ENCODE measurements at regions not wholly inside any gene's neighbourhood (a gene's known extent, or its start where the extent isn't known, plus 50 kb on each side); places are given as distances from the start of the nearest gene placed in this dataset.

GRCh38 chr1:5623399-5623798, 368.8 kb downstream of the NPHP4 start:
- no peak for TF ChIP-seq ZNF232 (CRISPR knock-in tag; IDR thresholded peaks at IDR 0.05)
- TF ChIP-seq MAX (CRISPR knock-in tag; IDR thresholded peaks at IDR 0.05), result no peak
- TF ChIP-seq JUN (CRISPR knock-in tag; IDR thresholded peaks at IDR 0.05), result no peak
- no peak for TF ChIP-seq SP1 (CRISPR knock-in tag; conservative IDR thresholded peaks at IDR 0.05)
- no peak for TF ChIP-seq TCF7 (CRISPR knock-in tag; IDR thresholded peaks at IDR 0.05; ENCODE audit: low read depth)
- TF ChIP-seq USF2 (CRISPR knock-in tag; IDR thresholded peaks at IDR 0.05), result no peak
- TF ChIP-seq CTCF (IDR thresholded peaks at IDR 0.05), result no peak
- TF ChIP-seq ETV6 (CRISPR knock-in tag; IDR thresholded peaks at IDR 0.05), result no peak
- no peak for TF ChIP-seq E2F5 (CRISPR knock-in tag; IDR thresholded peaks at IDR 0.05)
- no peak for TF ChIP-seq NR3C1 (CRISPR knock-in tag; conservative IDR thresholded peaks at IDR 0.05; ENCODE audit: low read depth)
- TF ChIP-seq MLX (CRISPR knock-in tag; IDR thresholded peaks at IDR 0.05), result no peak

Data from WTC11 (cell line).